GM19239 (cell line): ENCODE measurements at regions not wholly inside any gene's neighbourhood (a gene's known extent, or its start where the extent isn't known, plus 50 kb on each side); places are given as distances from the start of the nearest gene placed in this dataset.

Source experiments
- DNase-seq: peaks from one replicate; pipeline ENCODE4 v3.0.0; 2011; ENCODE audit warnings: low spot score; ENCODE audit not compliant: insufficient read length
- FAIRE-seq: peaks from 2 replicates; lab custom pipeline; 2011; peaks lifted over from hg19 to GRCh38; lab: Jason Lieb, UNC

- no peak for DNase-seq
- no peak for FAIRE-seq
Measured at GRCh38 chr22:47341464-47341863, 579.0 kb downstream of the TBC1D22A start.

- DNase-seq (no peak), FAIRE-seq (no peak)
Measured at GRCh38 chr22:47340851-47341436, 578.5 kb downstream of the TBC1D22A start.

GRCh38 chr22:47337161-47337621 is 574.7 kb downstream of the TBC1D22A start:
- DNase-seq (no peak), FAIRE-seq (no peak)

DNA sequence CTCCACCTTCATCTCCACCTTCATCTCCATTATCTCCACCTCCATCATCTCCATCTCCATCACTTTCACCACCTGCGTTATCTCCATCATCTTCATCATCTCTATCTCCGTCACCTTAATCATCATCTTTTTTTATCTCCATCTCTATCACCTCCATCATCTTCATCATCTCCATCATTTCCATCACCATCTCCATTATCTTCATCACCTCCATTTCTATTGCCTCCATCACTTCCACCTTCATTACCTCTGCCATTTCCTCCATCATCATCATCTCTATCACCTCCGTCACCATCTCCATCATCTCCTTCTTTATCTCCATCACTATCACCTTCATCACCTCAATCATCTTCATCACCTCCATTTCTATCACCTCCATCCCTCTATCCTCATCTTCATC is 573.5 kb downstream of the TBC1D22A start:
- DNase-seq (no peak), FAIRE-seq (no peak)

GRCh38 chr22:47335460-47335859 is 573.0 kb downstream of the TBC1D22A start:
- DNase-seq (no peak), FAIRE-seq (no peak)

DNA sequence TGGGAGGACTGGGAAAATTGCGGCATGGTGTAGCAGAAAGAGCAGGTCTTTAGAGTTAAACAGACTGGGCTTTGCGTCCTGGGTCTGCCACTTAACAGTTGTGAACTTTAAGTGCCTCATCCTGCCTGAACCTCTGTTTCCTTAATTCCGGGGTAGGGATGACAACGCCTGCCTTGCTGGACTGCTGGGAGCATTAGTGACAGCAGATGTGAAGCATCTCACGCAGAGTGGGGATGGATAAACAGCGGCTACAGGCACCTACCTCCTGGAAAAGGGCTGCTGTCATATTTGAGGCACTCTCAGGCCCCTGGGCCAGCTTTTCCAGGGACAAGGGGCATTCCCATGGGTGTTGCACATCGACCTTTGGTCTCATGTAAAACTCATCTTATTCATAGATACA is 572.2 kb downstream of the TBC1D22A start:
- DNase-seq = no peak
- no peak for FAIRE-seq

- DNase-seq (no peak), FAIRE-seq (no peak)
Measured at GRCh38 chr22:47333625-47334024, 571.2 kb downstream of the TBC1D22A start.

DNA sequence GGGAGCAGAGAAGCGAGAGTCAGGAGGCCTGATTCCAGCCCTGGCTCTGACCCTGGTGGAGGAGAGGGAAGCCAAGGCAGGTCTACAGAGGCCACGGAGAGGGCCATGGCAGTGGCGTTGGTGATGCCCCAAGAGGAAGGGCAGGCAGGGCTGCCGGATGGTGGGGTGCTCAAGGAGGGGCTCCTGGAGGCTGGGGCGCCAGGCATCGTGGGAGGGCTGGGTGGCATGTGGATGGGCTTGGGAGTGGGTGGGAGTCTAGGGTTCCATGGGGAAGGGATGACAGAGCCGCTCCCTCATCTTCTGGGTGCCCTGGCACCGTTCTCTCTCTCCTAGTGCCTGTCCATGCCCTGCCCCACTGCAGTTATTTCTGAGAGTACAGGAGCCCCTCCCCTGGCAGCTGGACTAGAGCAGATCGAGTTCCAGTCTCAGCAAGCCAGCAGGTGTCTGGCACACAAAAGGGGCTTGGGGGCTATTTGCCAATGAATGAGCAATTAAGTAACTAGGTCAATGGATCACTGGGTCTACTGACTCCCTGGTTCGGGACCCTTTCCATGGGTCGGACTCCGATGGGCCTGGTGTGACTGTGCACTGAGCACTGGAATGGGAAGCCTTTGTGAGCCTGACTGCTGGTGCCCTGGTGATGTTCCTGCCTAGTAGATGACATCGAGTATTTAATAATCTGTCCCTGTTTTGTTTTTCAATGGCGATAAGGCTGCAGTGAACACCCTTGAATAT is 570.0 kb downstream of the TBC1D22A start:
- DNase-seq = no peak
- FAIRE-seq = no peak

- FAIRE-seq = no peak
- DNase-seq = no peak
Measured at GRCh38 chr22:47331750-47332149, 569.3 kb downstream of the TBC1D22A start.

DNA sequence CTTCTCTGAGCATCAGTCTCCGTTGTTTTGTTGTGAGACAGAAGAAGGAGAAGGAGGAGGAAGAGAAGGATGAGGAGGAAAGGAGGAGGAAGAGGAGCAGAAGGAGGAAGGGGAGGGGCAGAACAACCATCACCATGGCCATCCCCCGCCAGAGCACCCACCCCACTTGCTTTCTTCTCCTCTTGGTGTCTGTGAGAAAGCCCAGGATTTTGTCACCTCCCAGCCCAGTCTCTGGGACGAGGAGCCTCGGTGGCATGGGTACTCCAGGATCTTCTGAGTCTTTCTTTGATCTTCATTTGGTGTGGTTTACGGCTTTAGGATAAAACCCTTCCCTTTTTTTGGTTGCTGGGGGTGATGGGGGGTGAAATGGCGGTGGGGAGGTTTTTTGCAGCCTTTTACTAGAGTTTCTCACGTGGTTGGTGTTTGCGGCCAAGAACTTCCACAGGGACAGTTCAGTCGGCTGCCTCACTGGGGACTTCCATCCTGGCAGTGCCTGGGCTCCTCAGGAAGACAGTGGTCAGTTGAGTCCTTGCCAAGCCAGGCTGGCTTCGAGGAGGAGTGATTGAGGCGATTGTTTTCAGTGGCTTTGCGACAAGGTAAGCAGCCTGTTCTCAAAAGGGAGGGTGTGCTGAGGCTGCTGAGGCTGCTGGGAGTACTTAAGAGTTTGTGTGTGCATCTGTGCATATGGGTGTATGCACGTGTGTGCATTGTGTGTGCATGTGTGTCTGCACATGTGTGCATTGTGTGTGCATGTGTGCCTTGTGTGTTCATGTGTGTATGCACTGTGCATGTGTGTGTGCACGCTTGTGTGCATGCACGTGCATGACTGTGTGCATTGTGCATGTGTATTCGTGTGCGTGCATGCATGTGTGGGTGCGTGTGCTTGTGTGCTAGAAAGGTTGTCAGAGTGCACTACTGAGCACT is 567.5 kb downstream of the TBC1D22A start:
- FAIRE-seq (no peak), DNase-seq (no peak)

DNA sequence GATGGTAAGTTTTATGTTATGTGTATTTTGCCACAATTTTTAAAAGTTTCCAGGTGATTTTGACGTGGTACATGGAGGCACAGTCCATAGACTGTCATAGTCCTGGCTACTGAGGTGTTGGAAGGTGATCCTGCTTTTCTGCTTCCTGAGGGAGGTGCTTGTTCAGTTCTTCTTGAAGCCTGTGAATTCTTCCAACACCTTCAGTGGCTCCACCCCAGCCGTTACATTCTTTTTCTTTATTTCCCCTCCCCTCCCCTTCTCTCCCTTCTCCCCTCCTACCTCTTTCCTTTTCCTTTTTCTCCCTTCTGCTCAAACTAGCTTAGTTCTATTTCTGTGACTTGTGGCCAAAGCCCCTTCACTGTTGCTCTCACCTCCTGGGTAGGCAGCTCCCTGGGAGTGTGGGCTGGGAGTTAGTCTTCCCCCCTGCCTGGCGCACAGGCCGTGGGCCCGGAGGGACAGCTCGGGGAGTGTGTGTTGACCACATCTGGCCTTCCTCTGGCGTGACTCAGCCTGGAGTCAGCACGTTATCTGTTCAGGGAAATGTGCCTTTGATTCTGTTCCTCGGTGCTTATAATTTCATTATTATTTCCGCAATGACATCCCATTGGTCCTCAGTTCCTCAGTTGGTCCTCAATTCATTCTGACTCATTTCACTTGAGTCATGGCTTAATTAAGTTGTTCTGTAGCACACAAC is 566.2 kb downstream of the TBC1D22A start:
- no peak for DNase-seq
- no peak for FAIRE-seq

GRCh38 chr22:47327241-47327640 is 564.8 kb downstream of the TBC1D22A start:
- no peak for FAIRE-seq
- no peak for DNase-seq

- DNase-seq (no peak), FAIRE-seq (no peak)
Measured at GRCh38 chr22:47325249-47325648, 562.8 kb downstream of the TBC1D22A start.

GRCh38 chr22:47324435-47324990 is 562.1 kb downstream of the TBC1D22A start:
- no peak for DNase-seq
- no peak for FAIRE-seq

- FAIRE-seq = no peak
- no peak for DNase-seq
Measured at GRCh38 chr22:47323518-47323917, 561.1 kb downstream of the TBC1D22A start.

DNA sequence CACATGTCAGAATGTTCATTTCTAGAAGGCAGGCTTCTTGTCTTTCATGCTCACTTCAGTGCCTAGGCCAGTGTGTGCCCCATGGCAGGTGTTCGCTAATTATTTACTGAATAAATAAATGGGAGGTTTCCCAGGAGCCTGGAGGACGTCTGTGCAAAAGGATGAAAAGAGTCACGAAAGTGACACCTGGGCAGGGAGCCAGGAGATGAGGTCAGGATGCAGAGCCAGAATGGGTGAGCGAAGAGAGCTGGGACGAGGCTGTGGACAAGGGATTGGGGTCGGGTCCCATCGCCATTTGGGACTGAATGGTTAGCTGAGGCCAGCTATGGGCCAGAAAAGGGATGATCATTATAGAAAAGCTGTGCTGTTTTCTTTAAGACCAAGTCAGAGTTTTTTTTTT is 560.4 kb downstream of the TBC1D22A start:
- DNase-seq (no peak), FAIRE-seq (no peak)

GRCh38 chr22:47320560-47320959 is 558.1 kb downstream of the TBC1D22A start:
- FAIRE-seq (no peak), DNase-seq (no peak)

DNA sequence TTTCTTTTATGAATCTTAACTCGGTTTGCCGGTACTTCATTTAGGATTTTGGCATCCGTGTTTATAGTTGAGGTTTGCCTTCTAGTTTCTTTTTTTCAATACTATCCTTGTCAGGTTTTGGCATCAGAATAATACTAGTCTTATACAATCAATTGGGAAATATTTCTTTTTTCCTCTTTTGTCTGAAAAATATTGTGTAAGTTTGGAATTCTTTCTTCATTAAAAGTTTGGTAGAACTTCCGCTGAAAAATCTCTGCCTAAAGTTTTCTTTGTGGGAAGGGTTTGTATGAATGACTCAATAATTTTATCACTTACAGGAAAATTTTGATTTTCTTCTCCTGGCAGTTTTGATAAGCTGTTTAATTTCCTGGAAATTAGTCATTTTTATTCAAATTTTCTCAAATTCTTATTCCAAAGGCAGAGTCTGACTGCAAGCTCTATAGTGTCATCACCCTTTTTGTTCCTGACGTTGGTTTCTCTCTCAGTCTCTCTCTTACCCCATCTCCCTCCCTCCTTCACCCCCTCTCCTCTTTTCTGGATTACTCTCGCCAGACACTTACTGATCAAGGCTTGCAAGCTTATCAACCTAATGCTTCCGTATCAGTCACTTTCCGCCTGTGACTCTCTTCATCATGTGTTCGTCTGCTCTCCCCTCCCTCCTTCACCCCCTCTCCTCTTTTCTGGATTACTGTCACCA is 555.7 kb downstream of the TBC1D22A start:
- no peak for FAIRE-seq
- no peak for DNase-seq

DNA sequence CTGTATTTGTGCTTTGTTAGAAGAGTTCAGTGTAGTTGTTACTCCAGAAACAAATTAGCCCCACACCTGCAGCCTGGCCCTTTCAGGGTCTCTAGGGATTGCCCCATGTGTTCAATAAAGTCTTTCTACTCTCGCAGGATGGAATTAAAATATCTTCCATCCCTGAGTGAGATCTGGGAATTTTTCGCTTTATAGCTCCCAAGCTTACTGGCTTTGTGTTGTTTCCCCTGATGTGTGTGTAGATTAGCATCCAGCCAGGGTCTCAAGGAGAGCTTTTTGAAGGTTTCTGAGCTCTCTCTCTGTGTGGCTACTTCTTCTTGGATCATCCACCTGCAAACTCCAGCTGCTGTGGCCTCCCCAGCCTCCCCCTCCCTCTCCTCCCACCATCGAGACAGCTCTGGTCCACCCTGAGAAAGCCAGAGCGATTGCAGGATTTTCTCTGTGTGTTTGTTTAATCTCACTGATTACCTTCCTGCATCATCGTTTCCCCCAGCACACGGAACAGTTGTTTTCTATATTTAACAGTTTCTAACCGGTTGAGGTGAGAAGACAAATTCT is 553.5 kb downstream of the TBC1D22A start:
- FAIRE-seq (no peak), DNase-seq (no peak)
